Smooth muscle cell (in vitro differentiated cells): ENCODE measurements at regions not wholly inside any gene's neighbourhood (a gene's known extent, or its start where the extent isn't known, plus 50 kb on each side); places are given as distances from the start of the nearest gene placed in this dataset.
"Not testable (repeated sequence)": the region's sequence is repeated elsewhere in the genome, so short reads cannot be mapped to it uniquely, and the experiment has no call there.

Experiments used
- DNase-seq: peaks from one replicate; lab custom pipeline; 2025; ENCODE audit not compliant: unreplicated experiment; lab: John Stamatoyannopoulos, UW
- H2AFZ ChIP-seq: fragments of 200-600 bp; sonication (generic); 2 replicates; pipeline ENCODE4 v1.6.0; 2016; ENCODE audit warnings: antibody characterized with exemption, low read depth, mild to moderate bottlenecking
- H3F3A ChIP-seq: fragments of 200-600 bp; sonication (generic); 2 replicates; pipeline ENCODE4 v1.6.0; 2017; ENCODE audit warnings: antibody characterized with exemption, low read depth
- H3K27ac ChIP-seq: fragments of 200-600 bp; sonication (generic); 2 replicates; pipeline ENCODE4 v1.5.1; 2016; ENCODE audit warnings: low read depth, mild to moderate bottlenecking
- H3K27me3 ChIP-seq: fragments of 200-600 bp; sonication (generic); 2 replicates; pipeline ENCODE4 v1.6.1; 2016; ENCODE audit warnings: low read depth, mild to moderate bottlenecking
- H3K36me3 ChIP-seq: fragments of 200-600 bp; sonication (generic); 2 replicates; pipeline ENCODE4 v1.5.1; 2016; ENCODE audit warnings: low read depth
- H3K4me1 ChIP-seq: fragments of 200-600 bp; sonication (generic); 2 replicates; pipeline ENCODE4 v1.5.1; 2016; ENCODE audit warnings: low read depth
- H3K4me2 ChIP-seq: fragments of 200-600 bp; sonication (generic); 2 replicates; pipeline ENCODE4 v1.6.0; 2016; ENCODE audit warnings: mild to moderate bottlenecking
- H3K4me3 ChIP-seq: fragments of 200-600 bp; sonication (generic); 2 replicates; pipeline ENCODE4 v1.5.1; 2016; ENCODE audit warnings: mild to moderate bottlenecking
- H3K79me2 ChIP-seq: fragments of 200-600 bp; sonication (generic); 2 replicates; pipeline ENCODE4 v1.6.0; 2016; ENCODE audit warnings: low read depth, mild to moderate bottlenecking
- H3K9ac ChIP-seq: fragments of 200-600 bp; sonication (generic); 2 replicates; pipeline ENCODE4 v1.6.0; 2016; ENCODE audit warnings: low read depth
- H3K9me3 ChIP-seq: fragments of 200-600 bp; sonication (generic); replicated peaks from 2 replicates; pipeline ENCODE4 v1.5.1; 2016; ENCODE audit warnings: low read depth
- H4K20me1 ChIP-seq: fragments of 200-600 bp; sonication (generic); 2 replicates; pipeline ENCODE4 v1.6.0; 2016; ENCODE audit warnings: low read depth
- CTCF ChIP-seq: fragments of 200-600 bp; sonication (generic); IDR thresholded peaks from 2 replicates; pipeline ENCODE4 v1.5.1; 2017; ENCODE audit warnings: borderline replicate concordance, mild to moderate bottlenecking, antibody characterized with exemption; ENCODE audit not compliant: insufficient read depth, poor library complexity, severe bottlenecking
- WGBS: methylation state at CpG from one replicate; pipeline ENCODE4 v1.1.7; 2016; ENCODE audit warnings: low lambda C conversion rate; 5-methylcytosine and 5-hydroxymethylcytosine counted together

GRCh38 chr7:93799750-93800357, 90.7 kb downstream of the TFPI2 start:
- no peaks in the 10 kb centered on the region for H3F3A ChIP-seq
- H3K27ac ChIP-seq = no peak overlapping the region
- H3K79me2 ChIP-seq = no peaks in the 10 kb centered on the region
- no peaks in the 10 kb centered on the region for H3K27me3 ChIP-seq
- no peaks in the 10 kb centered on the region for H3K4me1 ChIP-seq
- DNase-seq = no peak
- no peak overlapping the region for H3K4me2 ChIP-seq
- no peaks in the 10 kb centered on the region for H3K9me3 ChIP-seq
- H3K36me3 ChIP-seq = no peaks in the 10 kb centered on the region
- peak; percentile 65 for TF ChIP-seq CTCF
- H4K20me1 ChIP-seq = no peaks in the 10 kb centered on the region
- no peak overlapping the region for H2AFZ ChIP-seq
- WGBS = 65% methylated on average over 5 of the region's 5 CpGs
- H3K4me3 ChIP-seq = no peak overlapping the region
- H3K9ac ChIP-seq = no peak overlapping the region

GRCh38 chr7:93793084-93793697, 97.4 kb downstream of the TFPI2 start:
- H3F3A ChIP-seq, H3K27ac ChIP-seq, DNase-seq, H3K27me3 ChIP-seq, H2AFZ ChIP-seq, H3K4me1 ChIP-seq, H3K9me3 ChIP-seq, H3K36me3 ChIP-seq, H3K79me2 ChIP-seq, H3K9ac ChIP-seq, H3K4me3 ChIP-seq, H3K4me2 ChIP-seq, H4K20me1 ChIP-seq: not testable (repeated sequence)
- WGBS = 76% methylated on average over 33 of the region's 33 CpGs

- no peak for DNase-seq
- no peaks in the 10 kb centered on the region for H4K20me1 ChIP-seq
- no peaks in the 10 kb centered on the region for H3F3A ChIP-seq
- no peaks in the 10 kb centered on the region for H3K36me3 ChIP-seq
- H3K4me3 ChIP-seq = no peak overlapping the region
- H3K27ac ChIP-seq = no peak overlapping the region
- no peaks in the 10 kb centered on the region for H3K79me2 ChIP-seq
- TF ChIP-seq CTCF = no peak
- no peak overlapping the region for H3K9ac ChIP-seq
- H3K4me1 ChIP-seq = no peaks in the 10 kb centered on the region
- peak overlapping the region; percentile 24 for H2AFZ ChIP-seq
- H3K27me3 ChIP-seq = no peaks in the 10 kb centered on the region
- H3K4me2 ChIP-seq = no peak overlapping the region
- no peaks in the 10 kb centered on the region for H3K9me3 ChIP-seq
- 67% methylated on average over 3 of the region's 3 CpGs for WGBS
Observed at GRCh38 chr7:93779115-93779514, 111.4 kb downstream of the TFPI2 start.

- H3K4me3 ChIP-seq = no peak overlapping the region
- no peaks in the 10 kb centered on the region for H3K4me1 ChIP-seq
- H3K4me2 ChIP-seq = no peak overlapping the region
- H2AFZ ChIP-seq = no peak overlapping the region
- no peak for TF ChIP-seq CTCF
- H3K27ac ChIP-seq = no peak overlapping the region
- WGBS = 89% methylated on average over 4 of the region's 4 CpGs
- no peaks in the 10 kb centered on the region for H3K27me3 ChIP-seq
- DNase-seq = no peak
- H3K36me3 ChIP-seq = no peaks in the 10 kb centered on the region
- H3K79me2 ChIP-seq = no peaks in the 10 kb centered on the region
- H3K9me3 ChIP-seq = no peaks in the 10 kb centered on the region
- no peak overlapping the region for H3K9ac ChIP-seq
- H3F3A ChIP-seq = no peaks in the 10 kb centered on the region
- H4K20me1 ChIP-seq = no peaks in the 10 kb centered on the region
Observed at GRCh38 chr7:93778384-93778783, 112.2 kb downstream of the TFPI2 start.
